GM12878 (cell line): ENCODE measurements at regions not wholly inside any gene's neighbourhood (a gene's known extent, or its start where the extent isn't known, plus 50 kb on each side); places are given as distances from the start of the nearest gene placed in this dataset.

ENCODE experiments used
- ATAC-seq: fragments of 200-7000 bp; cut with Tn5 transposase; 3 replicates; pipeline ENCODE4 v1.9.1; 2020; ENCODE audit warnings: mild to moderate bottlenecking, moderate library complexity
- BruUV-seq: library from RNA; stranded (reverse); fragments of 400-500 nt; replicated peaks from 2 replicates; lab custom pipeline; 2021; lab: Mats Ljungman, UMichigan
- CTCF ChIA-PET: fragments of 300-600 bp; sonication (Branson Sonifier 250); formaldehyde crosslinking; extraction: SDS; loops from one replicate; lab custom pipeline; 2021; ENCODE audit warnings: inconsistent platforms; lab: Yijun Ruan, JAX
- POLR2A ChIA-PET: fragments of 350-600 bp; formaldehyde crosslinking; extraction: SDS; loops from one replicate; lab custom pipeline; 2021; ENCODE audit warnings: inconsistent platforms; lab: Charles Lee
- RAD21 ChIA-PET: fragments of 300-600 bp; sonication (Branson Sonifier 250); formaldehyde crosslinking; loops from one replicate; lab custom pipeline; 2023; ENCODE audit warnings: antibody characterized with exemption; ENCODE audit not compliant: unreplicated experiment; lab: Charles Lee
- SMC1A ChIA-PET: fragments of 300-600 bp; sonication (Branson Sonifier 250); formaldehyde crosslinking; loops from one replicate; lab custom pipeline; 2023; ENCODE audit not compliant: unreplicated experiment, uncharacterized antibody; lab: Charles Lee
- DNase-seq: peaks from one replicate; pipeline ENCODE4 v3.0.0-alpha.2; 2011; ENCODE audit warnings: low read depth, low spot score
- FAIRE-seq: peaks from 3 replicates; lab custom pipeline; 2011; peaks lifted over from hg19 to GRCh38; lab: Jason Lieb, UNC
- H2AFZ ChIP-seq: 2 replicates; pipeline ENCODE4 v1.6.0; 2011; ENCODE audit warnings: low read depth, low read length, control low read depth; ENCODE audit not compliant: control insufficient read depth
- H3K27ac ChIP-seq: 2 replicates; pipeline ENCODE4 v1.5.1; 2011; ENCODE audit warnings: control low read depth; ENCODE audit not compliant: control insufficient read depth, insufficient read depth
- H3K27me3 ChIP-seq, 2 experiments: replicated peaks in 1 of 2; 2 replicates each; pipeline versions ENCODE4 v1.6.0 to v1.6.1; 2011; ENCODE audit warnings: low read length in 1 of 2; ENCODE audit not compliant: control insufficient read depth in 2 of 2, insufficient read depth in 2 of 2
- H3K36me3 ChIP-seq, 2 experiments: 2 replicates each; pipeline ENCODE4 v1.5.1; 2011; ENCODE audit warnings: low read length in 1 of 2; ENCODE audit not compliant: control insufficient read depth in 2 of 2, insufficient read depth in 2 of 2
- H3K4me1 ChIP-seq: 2 replicates; pipeline ENCODE4 v1.6.1; 2011; ENCODE audit warnings: mild to moderate bottlenecking, low read length, moderate library complexity, mixed read lengths; ENCODE audit not compliant: control insufficient read depth, insufficient read depth
- H3K4me2 ChIP-seq: 2 replicates; pipeline ENCODE4 v1.6.0; 2011; ENCODE audit warnings: control low read depth; ENCODE audit not compliant: control insufficient read depth, insufficient read depth
- H3K4me3 ChIP-seq: fragments of 200-600 bp; sonication (generic); 2 replicates; pipeline ENCODE4 v1.5.1; 2016
- H3K79me2 ChIP-seq: 2 replicates; pipeline ENCODE4 v1.6.0; 2011; ENCODE audit warnings: low read length; ENCODE audit not compliant: control insufficient read depth, insufficient read depth
- H3K9ac ChIP-seq: 2 replicates; pipeline ENCODE4 v1.8.0; 2011; ENCODE audit warnings: low read length, control low read depth, mixed read lengths; ENCODE audit not compliant: control insufficient read depth, insufficient read depth
- H3K9me3 ChIP-seq: replicated peaks from 3 replicates; pipeline ENCODE4 v1.5.1; 2011; ENCODE audit warnings: mild to moderate bottlenecking, low read length; ENCODE audit not compliant: control insufficient read depth, insufficient read depth
- H4K20me1 ChIP-seq: 2 replicates; pipeline ENCODE4 v1.6.0; 2011; ENCODE audit not compliant: control insufficient read depth, insufficient read depth
- CREM ChIP-seq: IDR thresholded peaks from 2 replicates; pipeline ENCODE4 v1.6.1; 2014; ENCODE audit warnings: antibody characterized with exemption, low read depth
- FOXM1 ChIP-seq: IDR thresholded peaks from 2 replicates; pipeline ENCODE4 v1.6.1; 2012; ENCODE audit warnings: low read depth, mild to moderate bottlenecking, inconsistent platforms, low read length, moderate library complexity
- GATAD2B ChIP-seq: fragments of 450-650 bp; conservative IDR thresholded peaks from 2 replicates; pipeline ENCODE4 v1.6.1; 2017; ENCODE audit warnings: low read depth, mild to moderate bottlenecking, moderate library complexity
- IKZF1 ChIP-seq: fragments of 450-650 bp; conservative IDR thresholded peaks from 2 replicates; pipeline ENCODE4 v1.6.1; 2017; ENCODE audit warnings: antibody characterized with exemption, mild to moderate bottlenecking
- MEF2B ChIP-seq: fragments of 450-650 bp; IDR thresholded peaks from 2 replicates; pipeline ENCODE4 v1.6.1; 2018; ENCODE audit warnings: mild to moderate bottlenecking, moderate library complexity; ENCODE audit not compliant: partially characterized antibody, poor library complexity, severe bottlenecking
- MTA3 ChIP-seq: IDR thresholded peaks from 2 replicates; pipeline ENCODE4 v1.6.1; 2012; ENCODE audit warnings: low read length, inconsistent platforms, borderline replicate concordance
- NFIC ChIP-seq: IDR thresholded peaks from 2 replicates; pipeline ENCODE4 v1.6.1; 2012; ENCODE audit warnings: low read depth, mild to moderate bottlenecking, inconsistent platforms, low read length, moderate library complexity
- RUNX3 ChIP-seq: IDR thresholded peaks from 2 replicates; pipeline ENCODE4 v1.6.1; 2012; ENCODE audit warnings: low read length, inconsistent platforms
- SMARCA5 ChIP-seq: fragments of 450-650 bp; IDR thresholded peaks from 2 replicates; pipeline ENCODE4 v1.6.1; 2017; ENCODE audit warnings: mild to moderate bottlenecking
- TCF12 ChIP-seq: IDR thresholded peaks from 2 replicates; pipeline ENCODE4 v1.6.1; 2011; ENCODE audit warnings: low read depth, mild to moderate bottlenecking, low read length
- TCF7 ChIP-seq: IDR thresholded peaks from 2 replicates; pipeline ENCODE4 v1.6.1; 2014; ENCODE audit warnings: antibody characterized with exemption, borderline replicate concordance
- YBX1 ChIP-seq: fragments of 450-650 bp; IDR thresholded peaks from 2 replicates; pipeline ENCODE4 v1.6.1; 2016; ENCODE audit warnings: antibody characterized with exemption
- ZBED1 ChIP-seq: IDR thresholded peaks from 2 replicates; pipeline ENCODE4 v1.6.1; 2016; ENCODE audit warnings: borderline replicate concordance
- ZNF592 ChIP-seq: fragments of 450-650 bp; IDR thresholded peaks from 2 replicates; pipeline ENCODE4 v1.6.1; 2017; ENCODE audit warnings: mild to moderate bottlenecking, moderate library complexity
- WGBS: methylation state at CpG from one replicate; pipeline ENCODE4 v1.1.6; 2016; ENCODE audit warnings: low lambda C conversion rate; ENCODE audit not compliant: insufficient replicate concordance, insufficient coverage; ENCODE audit errors: missing lambda C conversion rate; 5-methylcytosine and 5-hydroxymethylcytosine counted together
- in situ Hi-C: fragments of 300-500 bp; cut with MboI; formaldehyde crosslinking; loops from 9 replicates; pipeline ENCODE4 v1.14.3; 2018; ENCODE audit warnings: mixed read lengths
- intact Hi-C: fragments of 100-400 bp; cut with micrococcal nuclease; formaldehyde crosslinking; loops from one replicate; pipeline ENCODE4 v1.14.2; 2022; ENCODE audit not compliant: unreplicated experiment

- peak; percentile 100 for TF ChIP-seq TCF12
Measured at GRCh38 chr10:7471720-7472367, 61.0 kb upstream of the SFMBT2 start (continued).

GRCh38 chr10:7470371-7470770, 59.5 kb upstream of the SFMBT2 start:
- peak overlapping the region; percentile 4; the same call in 1 of the 2 replicates for H3K9ac ChIP-seq
- no peak for FAIRE-seq
- peak overlapping the region; percentile 84 for H3K4me2 ChIP-seq

More at GRCh38 chr10:7470371-7470770, 59.5 kb upstream of the SFMBT2 start:
- peaks cover 60% of the 10 kb centered on the region for H3K4me1 ChIP-seq
- no peaks in the 10 kb centered on the region for H3K27me3 ChIP-seq
- no peaks in the 10 kb centered on the region for H4K20me1 ChIP-seq
- H2AFZ ChIP-seq: peak overlapping the region; percentile 45; the same call in 1 of the 2 replicates
- BruUV-seq: no TSS peak
- peak overlapping the region; percentile 88 for H3K27ac ChIP-seq
- TF ChIP-seq GATAD2B: no peak
- TF ChIP-seq NFIC: peak; percentile 59; the same call in 1 of the 2 replicates
- 0 out of 2 replicates have a peak, but pooled peaks have one; percentile 29 for TF ChIP-seq TCF7
- TF ChIP-seq IKZF1: peak; percentile 12; the same call in 1 of the 2 replicates
- 0 out of 2 replicates have a peak, but pooled peaks have one; percentile 11 for TF ChIP-seq CREM
- TF ChIP-seq RUNX3: peak; percentile 59
- TF ChIP-seq MEF2B: no peak
- no peak for TF ChIP-seq ZNF592
- no peak; the same call in 1 of the 2 replicates for TF ChIP-seq FOXM1
- no peak for TF ChIP-seq ZBED1
- no peak for TF ChIP-seq YBX1
- TF ChIP-seq MTA3: 0 out of 2 replicates have a peak, but pooled peaks have one; percentile 30
- TF ChIP-seq SMARCA5: no peak
- TF ChIP-seq, all 136 proteins: peak for 6
- intact Hi-C loops (loop anchor here (2.0 to 10.0 kb wide), 2 partner anchors 62 to 1196 kb away; no protein-coding TSS in a partner anchor), in situ Hi-C loops (no loop called here)
- DNase-seq (no peak), ATAC-seq (no peak)
- ChIA-PET RAD21 (interaction anchor here (0.6 to 2.7 kb wide), 5 partner anchors 11 to 61 kb away, joined by 3 to 23 read pairs (median 3); partner anchors contain the start of gene SFMBT2), CTCF (interaction anchor here (1.3 to 3.5 kb wide), 4 partner anchors 11 to 53 kb away, joined by 3 to 16 read pairs (median 4); no protein-coding TSS in a partner anchor), SMC1A (interaction anchor here (1.1 to 3.6 kb wide), 9 partner anchors 11 to 550 kb away, joined by 3 to 29 read pairs (median 7); partner anchors contain the start of gene SFMBT2), POLR2A (interaction anchor here (0.6 to 2.6 kb wide), 5 partner anchors 13 to 51 kb away, joined by 3 to 10 read pairs (median 6); no protein-coding TSS in a partner anchor)
- WGBS: 20% methylated on average over 2 of the region's 2 CpGs
- Histone ChIP-seq H3K9me3 (peaks cover 4% of the 10 kb centered on the region; the same call in 2 of the 3 replicates), H3K4me3 (peak overlapping the region; percentile 51), H3K36me3 (no peaks in the 10 kb centered on the region), H3K79me2 (peaks cover 5% of the 10 kb centered on the region)
